B cell (primary cell): ENCODE measurements at regions not wholly inside any gene's neighbourhood (a gene's known extent, or its start where the extent isn't known, plus 50 kb on each side); places are given as distances from the start of the nearest gene placed in this dataset.

ENCODE experiments used
- ATAC-seq: fragments of 200-7000 bp; cut with Tn5 transposase; one replicate; pipeline ENCODE4 v1.10.0; 2021; ENCODE audit warnings: low read depth, mild to moderate bottlenecking, moderate number of reproducible peaks, moderate library complexity
- CTCF ChIA-PET: fragments of 350-600 bp; sonication (Branson Sonifier 250); formaldehyde crosslinking; loops from one replicate; lab custom pipeline; 2021; ENCODE audit warnings: antibody characterized with exemption, inconsistent platforms; lab: Charles Lee
- POLR2A ChIA-PET: fragments of 350-600 bp; sonication (Branson Sonifier 250); formaldehyde crosslinking; loops from one replicate; lab custom pipeline; 2021; ENCODE audit warnings: antibody characterized with exemption; lab: Charles Lee
- DNase-seq: peaks from one replicate; pipeline ENCODE4 v3.0.0; 2013
- H2AFZ ChIP-seq: 2 replicates; pipeline ENCODE4 v1.6.1; 2012; ENCODE audit warnings: mild to moderate bottlenecking, low read depth, low read length; ENCODE audit not compliant: insufficient read depth, poor library complexity, severe bottlenecking
- H3K27ac ChIP-seq, 2 donors: 1 replicate in 1 of 2; 2 replicates in 1 of 2; pipeline ENCODE4 v1.5.1; 2012 to 2013; ENCODE audit warnings: low read length in 2 of 2, mild to moderate bottlenecking in 2 of 2, moderate library complexity in 1 of 2
- H3K27me3 ChIP-seq, 4 experiments: fragments of 200-600 bp in 1 of 4; sonication (generic) in 1 of 4; replicated peaks in 1 of 4; 1 replicate in 2 of 4; 2 replicates in 2 of 4; pipeline versions ENCODE4 v1.6.1 to v1.7.0; 2013 to 2016; ENCODE audit warnings: low read length in 3 of 4, mild to moderate bottlenecking in 2 of 4, mixed read lengths in 1 of 4, moderate library complexity in 1 of 4; ENCODE audit not compliant: insufficient read depth in 4 of 4, control insufficient read depth in 3 of 4; ENCODE audit errors: control extremely low read depth in 1 of 4
- H3K36me3 ChIP-seq, 2 experiments: replicated peaks in 1 of 2; 1 replicate in 1 of 2; 2 replicates in 1 of 2; pipeline versions ENCODE4 v1.6.1 to v1.7.1; 2013; ENCODE audit warnings: low read length in 1 of 2; ENCODE audit not compliant: insufficient read depth in 2 of 2, control insufficient read depth in 1 of 2; ENCODE audit errors: control extremely low read depth in 1 of 2, extremely low read depth in 1 of 2
- H3K4me1 ChIP-seq, 2 donors: fragments of 200-600 bp in 1 of 2; sonication (generic) in 1 of 2; 1 replicate in 1 of 2; 2 replicates in 1 of 2; pipeline versions ENCODE4 v1.5.1 to v1.6.1; 2013 to 2017; ENCODE audit warnings: low read length in 2 of 2; ENCODE audit not compliant: control insufficient read depth in 2 of 2, insufficient read depth in 2 of 2
- H3K4me2 ChIP-seq: replicated peaks from 2 replicates; pipeline ENCODE3; 2012; ENCODE audit warnings: mild to moderate bottlenecking, low read depth, low read length; ENCODE audit not compliant: poor library complexity, severe bottlenecking
- H3K4me3 ChIP-seq, 5 experiments: fragments of 200-600 bp in 1 of 5; sonication (generic) in 1 of 5; 1 replicate in 3 of 5; 2 replicates in 2 of 5; pipeline versions ENCODE4 v1.5.1 to v1.7.0; 2011 to 2016; ENCODE audit warnings: low read length in 4 of 5, mild to moderate bottlenecking in 4 of 5, low read depth in 2 of 5, control low read depth in 1 of 5, moderate library complexity in 1 of 5; ENCODE audit not compliant: insufficient read depth in 1 of 5; ENCODE audit errors: control extremely low read depth in 1 of 5, extremely low read depth in 1 of 5
- H3K79me2 ChIP-seq: fragments of 200-600 bp; sonication (generic); one replicate; pipeline ENCODE4 v1.6.0; 2016; ENCODE audit warnings: low read length; ENCODE audit not compliant: control insufficient read depth, insufficient read depth
- H3K9ac ChIP-seq: fragments of 200-600 bp; sonication (generic); 2 replicates; pipeline ENCODE4 v1.6.1; 2017; ENCODE audit warnings: mild to moderate bottlenecking, low read length, moderate library complexity
- H3K9me3 ChIP-seq, 3 donors: one replicate each; pipeline versions ENCODE4 v1.6.1 to v1.7.1; 2013; ENCODE audit warnings: low read length in 2 of 3; ENCODE audit not compliant: control insufficient read depth in 2 of 3, insufficient read depth in 1 of 3; ENCODE audit errors: control extremely low read depth in 1 of 3
- H4K20me1 ChIP-seq: 2 replicates; pipeline ENCODE4 v1.6.0; 2012; ENCODE audit warnings: mild to moderate bottlenecking, low read length; ENCODE audit not compliant: insufficient read depth, control insufficient read depth, poor library complexity, severe bottlenecking
- H3K27ac Mint-ChIP-seq: one replicate; pipeline ENCODE4 v1.8.0; 2021; ENCODE audit warnings: mixed read lengths
- H3K27me3 Mint-ChIP-seq: one replicate; pipeline ENCODE4 v1.8.0; 2021; ENCODE audit warnings: mixed read lengths
- H3K4me1 Mint-ChIP-seq: one replicate; pipeline ENCODE4 v1.8.0; 2021; ENCODE audit warnings: mixed read lengths
- H3K4me3 Mint-ChIP-seq: one replicate; pipeline ENCODE4 v1.8.0; 2021; ENCODE audit warnings: mixed read lengths
- H3K9me3 Mint-ChIP-seq: one replicate; pipeline ENCODE4 v1.8.0; 2022; ENCODE audit warnings: mixed read lengths; ENCODE audit not compliant: insufficient read depth
- CTCF ChIP-seq: fragments of 200-600 bp; IDR thresholded peaks from one replicate; pipeline ENCODE4 v1.8.0; 2022; ENCODE audit warnings: antibody characterized with exemption, mild to moderate bottlenecking
- EZH2 ChIP-seq: IDR thresholded peaks from 2 replicates; pipeline ENCODE4 v1.6.1; 2012; ENCODE audit warnings: borderline replicate concordance, low read depth, mild to moderate bottlenecking, moderate library complexity, low read length; ENCODE audit not compliant: insufficient read depth, poor library complexity, severe bottlenecking
- WGBS: methylation state at CpG from one replicate; pipeline ENCODE4 v1.1.5; 2013; ENCODE audit warnings: missing lambda C conversion rate; ENCODE audit not compliant: insufficient coverage; 5-methylcytosine and 5-hydroxymethylcytosine counted together
- intact Hi-C: fragments of 100-400 bp; cut with micrococcal nuclease; formaldehyde crosslinking; loops from one replicate; pipeline ENCODE4 v1.10.0; 2022

DNA sequence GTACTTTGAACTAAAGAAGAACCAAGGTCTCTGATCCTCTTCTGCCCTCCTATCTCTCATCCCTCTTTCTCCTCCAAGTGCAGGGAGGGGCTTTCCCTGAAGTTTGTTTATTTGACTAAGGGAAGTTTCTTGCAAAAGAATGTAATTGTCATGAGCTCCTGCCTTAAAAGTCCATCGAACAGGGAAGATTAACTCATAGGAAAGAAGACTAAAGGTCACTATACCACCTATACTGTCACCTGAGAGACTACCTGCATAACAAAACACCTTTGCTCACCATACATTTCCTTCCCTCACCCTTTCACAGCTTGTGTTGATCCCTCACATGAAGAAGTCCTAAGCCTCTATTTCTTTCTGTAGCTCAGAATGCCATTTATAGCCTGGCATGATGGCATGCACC, 59.4 kb upstream of the C4orf54 start:
- H3K27me3 ChIP-seq, result no peaks in the 10 kb centered on the region
- no peaks in the 10 kb centered on the region for H4K20me1 ChIP-seq
- Mint-ChIP-seq H3K27me3 (peaks cover 13% of the 10 kb centered on the region), H3K4me3 (no peak overlapping the region), H3K27ac (no peak overlapping the region), H3K4me1 (no peaks in the 10 kb centered on the region), H3K9me3 (no peaks in the 10 kb centered on the region)
- intact Hi-C loops, result no loop called here
- H3K4me3 ChIP-seq, result no peak overlapping the region
- no peak for TF ChIP-seq EZH2
- TF ChIP-seq CTCF, result no peak
- no peak overlapping the region for H3K27ac ChIP-seq
- no peaks in the 10 kb centered on the region for H3K9me3 ChIP-seq
- ChIA-PET POLR2A (no interaction called here), CTCF (no interaction called here)
- H3K4me2 ChIP-seq, result no peak overlapping the region
- ATAC-seq, result no peak
- WGBS, result no CpG with 5 or more reads among the region's 1 CpG
- no peak overlapping the region for H2AFZ ChIP-seq
- no peaks in the 10 kb centered on the region for H3K4me1 ChIP-seq
- no peak for DNase-seq
- no peaks in the 10 kb centered on the region for H3K36me3 ChIP-seq
- no peaks in the 10 kb centered on the region for H3K79me2 ChIP-seq
- H3K9ac ChIP-seq, result no peak overlapping the region

DNA sequence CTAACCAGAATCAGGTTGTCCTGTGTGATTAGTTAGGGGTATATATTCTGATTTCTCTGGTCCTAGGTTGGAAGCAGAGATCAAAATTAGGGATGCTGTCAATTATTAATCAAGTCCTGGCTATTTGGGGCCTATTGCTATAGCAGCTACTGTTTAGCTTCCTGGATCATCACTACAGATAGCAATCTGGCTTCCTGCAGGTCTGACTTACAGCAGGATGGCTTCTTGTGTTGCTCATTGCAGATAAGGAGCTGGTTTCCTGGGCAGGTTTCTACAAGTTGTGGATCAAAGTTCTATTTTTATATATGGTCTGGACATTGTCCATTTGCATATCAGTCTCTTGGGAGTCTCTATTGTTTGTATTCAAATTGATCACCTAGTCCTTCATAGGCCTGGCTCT, 57.7 kb upstream of the C4orf54 start:
- CTCF ChIA-PET, result interaction anchor here (1.2 kb wide), 1 partner anchor 9 kb away, joined by 3 read pairs; no protein-coding TSS in a partner anchor
- POLR2A ChIA-PET, result no interaction called here
- Histone ChIP-seq H3K9me3 (no peaks in the 10 kb centered on the region), H3K4me1 (no peaks in the 10 kb centered on the region), H3K79me2 (no peaks in the 10 kb centered on the region), H3K36me3 (no peaks in the 10 kb centered on the region), H3K27ac (no peak overlapping the region), H3K4me3 (no peak overlapping the region), H4K20me1 (no peaks in the 10 kb centered on the region), H2AFZ (no peak overlapping the region), H3K9ac (no peak overlapping the region), H3K4me2 (no peak overlapping the region), H3K27me3 (no peaks in the 10 kb centered on the region)
- Mint-ChIP-seq H3K27me3 (peaks cover 13% of the 10 kb centered on the region), H3K27ac (no peak overlapping the region), H3K4me1 (no peaks in the 10 kb centered on the region), H3K9me3 (no peaks in the 10 kb centered on the region), H3K4me3 (no peak overlapping the region)
- intact Hi-C loops, result no loop called here
- no peak for TF ChIP-seq EZH2
- ATAC-seq (no peak), DNase-seq (no peak)
